ENCODE measurements at regions not wholly inside any gene's neighbourhood (a gene's known extent, or its start where the extent isn't known, plus 50 kb on each side); places are given as distances from the start of the nearest gene placed in this dataset.
"Not testable (repeated sequence)": the region's sequence is repeated elsewhere in the genome, so short reads cannot be mapped to it uniquely, and the experiment has no call there.

- DNase-seq, result no peak
These were observed 155.4 kb upstream of the SLC35G4 start for GRCh38 chr18:11454040-11454439.

DNA sequence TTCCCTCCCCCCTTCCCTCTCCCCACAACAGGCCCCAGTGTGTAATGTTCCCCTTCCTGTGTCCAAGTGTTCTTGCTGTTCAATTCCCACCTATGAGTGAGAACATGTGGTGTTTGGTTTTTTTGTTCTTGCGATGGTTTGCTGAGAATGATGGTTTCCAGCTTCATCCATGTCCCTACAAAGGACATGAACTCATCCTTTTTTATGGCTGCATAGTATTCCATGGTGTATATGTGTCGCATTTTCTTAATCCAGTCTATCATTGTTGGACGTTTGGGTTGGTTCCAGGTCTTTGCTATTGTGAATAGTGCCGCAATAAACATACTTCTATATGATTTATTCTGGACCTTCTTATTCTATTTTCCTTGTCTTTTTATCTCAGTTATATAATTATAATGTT lies 165.2 kb upstream of the SLC35G4 start:
- not testable (repeated sequence) for DNase-seq

- no peak for DNase-seq
These were observed 172.3 kb upstream of the SLC35G4 start for GRCh38 chr18:11437046-11437445.

- DNase-seq, result no peak
These were observed 177.0 kb upstream of the SLC35G4 start for GRCh38 chr18:11432360-11432811.

DNA sequence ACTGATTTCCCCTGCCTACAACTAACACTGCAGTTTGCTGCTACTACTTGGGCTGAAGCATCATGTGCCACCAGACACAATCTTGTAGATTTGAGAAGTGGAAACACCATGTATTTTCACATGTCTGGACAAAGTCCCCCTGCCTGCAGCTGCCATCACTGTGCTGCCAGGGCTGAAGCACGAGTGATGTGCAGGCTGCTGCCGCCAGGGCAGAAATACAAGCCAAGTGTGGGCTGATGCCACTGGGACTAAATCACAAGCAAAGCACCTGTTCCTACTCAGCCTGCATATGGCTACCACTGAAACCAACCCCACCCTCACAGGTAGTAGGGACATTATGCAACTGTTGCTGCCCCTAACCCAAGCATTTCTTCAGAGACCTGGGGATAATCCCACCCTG lies 179.5 kb upstream of the SLC35G4 start:
- no peak for DNase-seq

DNA sequence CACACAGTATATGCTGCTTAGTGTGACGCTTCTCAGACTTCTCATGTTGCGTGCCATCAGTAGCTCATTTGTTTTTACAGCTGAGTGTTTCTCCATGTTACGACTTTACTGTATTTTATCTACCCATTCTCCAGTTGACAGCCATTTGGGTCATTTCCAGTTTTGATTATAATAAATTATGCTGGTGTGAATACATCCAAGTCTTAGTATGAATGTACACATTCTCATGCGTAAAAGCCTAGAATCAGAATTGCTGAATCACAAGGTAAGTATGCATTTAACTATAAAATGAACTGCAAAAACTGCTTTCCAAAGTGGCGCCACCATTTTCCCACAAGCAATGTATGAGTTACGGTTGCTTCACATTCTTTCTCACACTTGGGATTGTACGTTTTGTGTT lies 184.2 kb upstream of the SLC35G4 start:
- no peak for DNase-seq

GRCh38 chr18:11419338-11419737 lies 190.1 kb upstream of the SLC35G4 start:
- no peak for DNase-seq

DNA sequence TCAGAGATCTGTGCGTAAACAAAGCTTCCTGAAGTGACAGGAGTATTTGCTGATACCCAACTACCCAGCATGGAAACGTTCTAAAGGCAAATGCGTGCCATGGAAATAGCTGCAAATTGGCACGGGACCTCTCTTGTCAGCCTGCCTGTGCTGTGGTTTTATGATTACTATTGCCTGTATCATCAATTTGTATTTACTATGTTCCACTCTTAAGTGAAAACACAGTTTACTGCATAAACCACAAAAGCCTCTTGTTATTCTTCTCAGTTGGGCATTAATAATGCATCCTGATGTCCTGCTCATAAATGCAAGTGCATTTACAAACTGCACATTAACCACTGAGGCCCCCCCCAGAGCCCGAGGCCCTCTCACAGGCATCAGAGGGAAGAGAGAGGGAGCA lies 196.6 kb upstream of the SLC35G4 start:
- DNase-seq, result no peak

- DNase-seq, result no peak
These were observed 198.3 kb upstream of the SLC35G4 start for GRCh38 chr18:11411048-11411447.

DNA sequence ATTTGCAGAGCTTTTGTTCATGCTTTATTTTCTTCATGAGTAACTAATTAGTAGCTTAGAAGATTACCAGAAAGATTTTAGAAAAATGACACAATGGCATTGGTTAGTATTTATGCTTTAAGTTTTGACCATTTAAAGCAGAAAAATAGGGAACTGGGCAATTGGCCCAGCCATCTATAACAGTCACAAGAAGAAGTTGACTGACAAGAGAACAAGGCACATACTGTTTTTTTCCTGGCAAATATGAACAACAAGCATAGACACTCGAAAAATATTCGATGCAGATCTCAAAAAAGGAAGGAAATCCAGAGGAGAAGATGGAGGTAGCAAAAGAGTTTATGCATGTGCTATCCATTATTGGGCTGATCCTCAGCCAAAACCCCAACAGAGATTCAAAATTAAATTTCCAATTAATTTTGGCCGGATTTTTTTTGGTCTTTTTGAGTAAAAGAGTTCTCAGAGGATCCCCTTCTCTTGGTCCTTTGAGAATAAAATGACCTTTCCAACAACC lies 200.8 kb upstream of the SLC35G4 start:
- no peak for DNase-seq

GRCh38 chr18:11407940-11408339 lies 201.5 kb upstream of the SLC35G4 start:
- no peak for DNase-seq

- DNase-seq, result no peak
These were observed 203.6 kb upstream of the SLC35G4 start for GRCh38 chr18:11405804-11406203.

GRCh38 chr18:11400703-11401102 lies 208.7 kb upstream of the SLC35G4 start:
- DNase-seq, result no peak

DNA sequence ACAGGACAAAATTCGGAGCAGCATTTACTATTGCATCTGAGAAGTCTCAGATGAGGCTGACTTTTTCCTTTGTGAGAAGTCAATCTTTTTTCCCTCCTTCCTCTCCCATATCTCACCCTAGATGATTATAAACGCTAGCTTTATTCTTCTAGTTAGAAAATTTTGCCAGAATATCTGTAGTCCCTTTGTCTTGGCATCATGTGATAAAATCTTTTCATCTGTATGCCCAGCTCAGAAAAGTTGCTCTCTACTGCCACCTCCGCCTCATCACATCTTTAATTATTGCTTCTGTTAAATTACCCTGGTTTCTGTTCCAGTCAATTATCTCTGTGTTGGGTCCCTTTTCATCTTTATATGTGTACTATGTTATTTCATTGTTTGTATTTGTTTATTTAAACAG lies 210.8 kb upstream of the SLC35G4 start:
- no peak for DNase-seq

DNA sequence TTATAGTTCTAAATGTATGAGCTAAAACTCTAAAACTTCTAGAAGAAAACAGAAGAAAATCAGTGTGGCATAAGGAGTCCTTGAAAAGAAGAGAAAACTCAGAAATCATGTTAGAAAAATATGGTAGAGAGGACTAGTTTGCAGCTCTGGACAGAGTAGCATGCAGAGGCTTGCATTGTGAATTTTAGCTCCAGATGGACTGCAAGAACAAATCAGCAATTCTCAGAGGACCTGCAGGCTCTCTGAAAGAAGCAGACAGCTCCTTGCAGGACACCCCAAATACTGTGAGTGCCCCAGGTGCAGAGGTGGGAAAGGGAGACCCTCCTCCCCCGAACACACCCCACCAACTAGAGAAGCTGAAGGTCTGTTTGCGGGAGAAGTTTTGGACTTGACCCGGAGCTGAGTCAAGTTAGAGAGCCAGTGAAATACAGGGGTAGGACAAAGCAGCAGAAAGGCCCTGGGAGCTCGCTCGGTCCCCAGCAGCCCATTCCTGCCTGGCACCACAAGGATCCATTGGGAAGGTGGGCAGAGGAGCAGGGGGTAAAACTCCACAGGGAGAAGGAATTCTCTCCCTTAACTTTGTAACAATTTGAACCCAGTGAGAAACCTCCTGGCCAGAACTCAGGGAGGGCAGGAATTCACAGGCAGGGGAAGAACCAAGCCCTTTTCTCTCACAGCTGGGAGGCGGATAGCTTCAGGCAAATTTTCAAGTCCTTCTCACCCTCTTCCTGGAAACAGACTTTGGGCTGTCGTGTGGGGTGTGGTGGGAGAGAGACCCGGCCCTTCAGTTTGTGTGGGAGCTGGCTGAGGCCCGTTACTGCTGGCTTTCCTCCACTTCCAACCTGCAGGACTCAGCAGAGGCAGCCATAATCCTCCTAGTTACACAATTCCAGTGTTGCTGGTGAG lies 216.2 kb upstream of the SLC35G4 start:
- DNase-seq, result no peak

GRCh38 chr18:11392292-11392691 lies 217.1 kb upstream of the SLC35G4 start:
- DNase-seq, result no peak

DNA sequence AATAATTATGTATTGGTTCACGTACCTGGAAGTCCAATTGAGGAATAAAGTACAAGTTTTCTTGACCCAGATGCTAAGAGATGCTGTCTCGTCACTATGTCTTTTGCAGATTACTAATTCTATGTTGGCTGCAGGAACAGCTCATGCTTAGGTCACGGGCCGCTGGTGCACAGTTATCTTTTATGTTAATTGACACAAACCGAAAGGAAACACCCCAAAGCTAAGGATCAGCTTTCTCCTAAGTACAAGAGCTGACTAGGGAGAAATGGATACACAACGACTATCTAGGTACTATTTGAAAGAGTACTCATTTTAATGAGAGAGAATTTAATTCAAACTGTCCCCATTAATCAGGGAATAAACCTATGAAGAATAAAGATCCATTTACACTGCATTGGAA lies 217.7 kb upstream of the SLC35G4 start:
- DNase-seq, result no peak

DNA sequence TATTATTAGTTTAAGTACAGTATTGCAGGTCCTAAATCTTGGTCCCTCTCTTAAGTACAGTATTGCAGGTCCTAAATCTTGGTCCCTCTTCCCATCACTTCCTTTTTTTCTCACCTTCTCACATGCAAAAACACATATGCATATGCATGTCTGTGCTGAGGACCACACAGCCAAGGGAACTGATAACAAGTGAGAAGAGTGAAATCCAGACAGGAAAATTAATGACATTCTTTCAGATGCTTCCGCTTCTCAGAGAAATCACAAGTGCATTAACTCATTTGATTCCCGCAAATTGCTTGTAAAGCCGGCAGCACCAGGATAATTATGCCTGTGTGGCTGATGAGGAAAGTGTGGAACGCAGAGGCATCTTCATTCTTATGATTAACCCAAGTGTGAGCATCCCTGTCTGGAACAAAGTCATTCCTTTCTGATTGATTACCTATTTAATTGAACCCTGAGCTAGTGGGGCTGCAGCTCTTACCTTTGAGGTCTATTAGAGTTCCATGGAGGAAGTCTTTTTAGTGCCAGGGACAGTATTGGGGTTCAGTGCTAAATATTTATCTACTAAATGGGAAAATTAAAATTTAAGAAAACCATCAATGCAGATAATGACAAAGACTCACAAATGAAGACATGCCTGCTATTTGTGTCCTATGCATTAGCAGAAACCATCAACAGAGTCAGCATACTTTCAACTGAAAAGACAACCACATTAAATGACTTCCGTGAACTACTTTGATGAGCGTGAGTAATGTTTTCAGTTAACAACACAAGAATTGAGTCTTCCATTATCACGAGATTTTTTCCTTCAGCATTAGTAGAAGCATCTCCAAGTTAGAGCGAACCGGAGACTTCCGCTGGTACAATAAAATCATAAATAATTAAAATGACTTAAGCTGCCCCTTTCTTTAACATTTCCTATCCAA lies 220.4 kb upstream of the SLC35G4 start:
- no peak for DNase-seq

- DNase-seq, result no peak
These were observed 221.5 kb upstream of the SLC35G4 start for GRCh38 chr18:11387880-11388279.

DNA sequence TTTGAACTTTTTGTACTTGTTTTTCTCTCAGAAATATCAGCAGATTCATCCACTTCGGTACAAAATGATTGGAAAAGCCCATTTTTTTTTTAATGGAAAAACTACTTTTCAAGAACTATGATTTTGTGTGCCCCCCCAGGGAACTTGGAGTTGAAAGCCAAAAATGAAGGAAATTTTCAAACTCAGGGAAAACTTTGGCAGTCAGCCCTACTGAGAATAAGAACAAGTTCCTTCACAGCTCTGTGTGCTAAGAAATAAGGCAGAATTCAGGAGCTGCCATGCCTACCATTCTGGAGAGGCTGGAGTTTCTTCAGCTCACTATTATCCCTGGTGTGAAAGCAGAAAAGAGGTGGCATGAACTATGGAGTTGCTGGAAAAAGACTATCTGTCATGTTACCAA lies 226.0 kb upstream of the SLC35G4 start:
- no peak for DNase-seq

DNA sequence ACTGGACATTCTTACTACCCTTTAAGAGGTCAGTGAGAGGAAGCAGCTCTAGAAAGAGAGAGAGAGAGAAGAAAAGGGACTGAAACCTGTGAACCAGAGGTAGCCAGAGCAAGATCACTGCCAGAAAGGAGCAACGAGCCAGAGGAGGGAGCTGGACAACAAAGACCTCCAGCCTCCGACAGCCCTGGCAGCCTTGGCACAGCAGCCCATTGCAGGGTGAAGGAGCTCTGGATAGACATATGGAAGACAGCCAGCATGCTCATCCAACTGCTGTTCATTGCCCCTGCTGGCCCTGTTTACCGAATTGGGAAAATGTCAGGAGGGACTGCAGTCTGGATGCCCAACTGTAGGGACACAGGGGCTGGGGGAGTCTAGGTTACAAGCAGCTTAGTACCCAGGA lies 228.4 kb upstream of the SLC35G4 start:
- DNase-seq, result no peak

DNA sequence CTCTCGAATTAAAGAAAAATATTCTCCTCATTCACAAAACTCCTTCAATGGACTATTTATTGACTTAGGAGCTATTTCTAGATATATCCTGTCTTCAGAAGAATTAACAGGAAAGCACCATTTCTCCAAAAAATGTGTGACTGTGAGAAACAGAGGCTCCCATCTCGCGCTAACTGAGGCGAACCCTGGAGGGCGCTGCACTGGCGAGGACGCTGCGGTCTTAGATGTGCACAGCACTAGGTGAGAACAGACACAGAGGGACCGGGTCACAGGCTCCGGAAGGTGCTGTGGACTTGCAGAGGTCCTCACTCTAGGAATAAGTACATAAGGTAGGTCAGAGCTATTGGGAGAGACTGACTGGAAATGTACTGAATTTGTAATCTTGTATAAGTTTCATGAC lies 229.7 kb upstream of the SLC35G4 start:
- no peak for DNase-seq

GRCh38 chr18:11377766-11378540 lies 228.6 kb upstream of the PIEZO2 start:
- DNase-seq, result no peak
